Stimulated activated CD8-positive, alpha-beta memory T cell treated with anti-CD3 and anti-CD28 coated beads, Interleukin-4, amount 100 ng/mL, for 48 hours (primary cell): ENCODE measurements at regions not wholly inside any gene's neighbourhood (a gene's known extent, or its start where the extent isn't known, plus 50 kb on each side); places are given as distances from the start of the nearest gene placed in this dataset.
"Not testable (repeated sequence)": the region's sequence is repeated elsewhere in the genome, so short reads cannot be mapped to it uniquely, and the experiment has no call there.

Source experiments
- DNase-seq: peaks from one replicate; pipeline ENCODE4 v3.0.0-alpha.2; 2020

DNA sequence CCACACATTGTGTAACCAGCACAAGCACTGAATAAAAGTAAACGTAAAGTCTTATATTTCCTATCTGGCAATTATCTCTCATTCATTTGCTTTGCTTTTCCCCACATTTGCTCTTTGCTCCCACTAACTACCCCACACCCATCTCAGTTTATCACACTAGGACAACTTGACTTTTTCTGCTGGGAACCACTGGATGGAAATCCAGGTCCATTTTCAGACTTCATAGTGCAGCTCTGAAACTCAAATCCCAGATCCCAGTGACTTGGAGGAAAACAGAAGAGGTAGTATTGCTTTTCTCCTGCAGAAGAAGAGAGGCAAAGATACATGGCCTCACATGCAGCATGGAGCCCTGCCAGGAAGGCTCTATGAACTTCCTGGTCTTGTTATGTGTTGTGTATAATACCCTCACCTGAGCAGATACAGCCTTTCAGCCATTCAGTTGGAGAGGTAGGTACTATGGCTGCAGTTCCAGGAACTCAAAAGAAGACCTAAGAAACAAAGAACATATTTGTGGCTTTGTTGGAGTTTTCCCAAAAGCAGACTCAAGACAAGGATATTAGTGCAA lies 90.0 kb upstream of the NIPBL start:
- DNase-seq, result no peak

DNA sequence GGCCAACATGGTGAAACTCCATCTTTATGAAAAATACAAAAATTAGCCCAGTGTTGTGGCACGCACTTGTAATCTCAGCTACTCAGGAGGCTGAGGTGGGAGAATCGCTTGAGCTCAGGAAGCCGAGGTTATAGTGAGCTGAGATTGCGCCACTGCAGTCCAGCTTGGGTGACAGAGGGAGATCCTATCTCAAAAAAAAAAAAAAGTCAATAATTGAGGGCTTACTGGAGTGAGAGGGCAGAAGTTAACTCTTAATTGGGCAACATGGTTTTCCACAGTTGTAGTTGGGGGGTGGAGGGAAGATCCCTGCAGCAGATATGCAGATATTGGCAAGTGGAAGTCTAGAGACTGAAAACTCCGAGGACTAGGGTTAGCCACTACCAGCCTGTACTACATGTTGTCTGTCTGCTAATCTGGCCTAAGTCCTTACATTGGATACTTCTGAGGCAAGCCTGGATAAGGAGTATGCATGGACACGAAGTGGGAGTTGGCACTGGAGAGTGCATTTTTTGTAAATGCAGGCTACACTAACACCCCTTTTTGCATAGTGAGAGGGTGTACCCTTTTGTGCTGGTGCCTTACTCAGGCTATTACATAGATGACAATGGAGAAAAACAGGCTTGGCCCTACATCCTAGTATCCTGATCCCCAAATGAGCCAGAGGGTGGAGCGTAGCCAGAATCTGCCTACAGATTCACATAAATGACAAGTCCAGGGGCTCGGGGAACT lies 89.0 kb upstream of the NIPBL start:
- no peak for DNase-seq

- no peak for DNase-seq
These were observed 85.7 kb upstream of the NIPBL start for GRCh38 chr5:36790847-36791246.

DNA sequence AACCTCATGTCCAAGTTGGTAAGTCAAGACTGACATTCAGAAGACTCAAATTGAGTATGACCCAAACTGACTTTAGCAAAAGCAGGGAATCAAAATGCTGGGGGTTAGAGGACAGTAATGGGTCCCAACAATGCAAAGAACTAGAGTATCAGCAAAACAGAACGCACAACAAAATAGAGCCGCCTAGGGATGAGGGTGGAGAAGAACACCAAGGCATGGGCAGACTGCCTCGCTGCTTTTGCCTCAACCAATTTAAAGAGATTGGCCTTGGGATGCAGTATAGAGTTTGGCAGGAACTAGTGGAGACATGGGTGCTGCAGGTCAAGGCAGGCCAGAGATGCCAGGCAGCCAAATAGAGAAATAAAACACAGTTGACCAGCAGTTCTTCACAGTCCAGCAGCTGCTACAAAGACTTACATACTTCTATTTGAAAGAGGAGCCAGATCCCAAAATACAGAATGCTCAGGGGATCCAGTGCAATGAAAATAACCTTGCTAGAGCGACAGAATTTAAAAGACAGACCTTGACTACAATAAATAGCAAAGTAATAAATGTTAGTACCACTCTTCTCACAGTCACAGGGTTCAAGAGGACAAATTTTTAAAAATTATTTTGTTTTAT lies 83.9 kb upstream of the NIPBL start:
- DNase-seq, result no peak

DNA sequence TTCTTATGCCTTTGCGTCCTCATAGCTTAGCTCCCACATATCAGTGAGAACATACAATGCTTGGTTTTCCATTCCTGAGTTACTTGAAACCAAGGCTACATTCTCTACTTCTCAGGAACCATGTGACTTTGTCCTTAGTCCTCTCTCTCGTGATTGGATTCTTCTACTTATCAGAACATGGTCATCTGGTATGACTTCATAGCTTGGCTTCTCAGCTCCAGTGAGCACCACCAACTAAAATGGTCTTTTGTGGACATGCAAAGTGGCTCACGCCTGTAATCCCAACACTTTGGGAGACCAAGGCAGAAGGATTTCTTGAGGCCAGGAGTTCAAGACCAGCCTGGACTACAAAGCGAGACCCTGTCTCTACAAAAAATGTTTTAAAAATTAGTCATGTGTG lies 81.2 kb upstream of the NIPBL start:
- no peak for DNase-seq

DNA sequence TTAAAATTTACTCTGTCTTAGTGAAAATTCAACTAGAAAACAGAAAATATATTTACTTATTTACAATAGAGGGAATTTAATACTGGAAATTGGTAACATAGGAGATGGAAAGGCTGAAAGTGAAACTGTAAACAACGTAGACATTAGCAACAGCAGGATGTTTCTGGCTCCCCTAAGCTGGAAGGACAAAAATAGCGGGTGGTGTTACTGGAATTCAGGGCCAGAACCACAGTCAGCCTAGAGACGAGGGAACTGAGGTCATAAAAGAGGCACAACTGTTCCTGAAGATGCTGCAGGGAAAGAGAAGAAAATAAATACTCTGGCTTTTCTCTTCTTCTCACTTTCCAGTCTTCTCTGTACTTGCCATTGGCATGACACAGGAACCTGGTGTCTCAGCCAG lies 80.4 kb upstream of the NIPBL start:
- DNase-seq, result no peak

GRCh38 chr5:36801523-36801922 lies 75.0 kb upstream of the NIPBL start:
- DNase-seq, result no peak

DNA sequence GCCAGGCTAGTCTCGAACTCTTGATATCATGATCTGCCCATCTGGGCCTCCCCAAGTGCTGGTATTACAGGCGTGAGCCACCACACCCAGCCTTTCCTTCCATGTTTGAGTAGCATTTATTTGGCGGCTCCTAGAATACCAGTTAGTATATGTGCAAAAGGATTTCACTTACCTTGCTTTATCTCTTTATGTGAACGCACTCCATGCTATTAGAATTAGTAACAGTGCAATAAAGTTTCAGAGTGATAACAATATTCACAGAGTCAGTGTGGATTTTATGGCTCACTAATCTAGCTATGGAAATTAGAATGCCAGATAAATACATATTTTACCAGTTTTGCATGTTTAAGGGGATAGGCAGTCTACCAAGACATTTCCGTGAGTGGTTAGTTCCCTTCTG lies 74.4 kb upstream of the NIPBL start:
- no peak for DNase-seq

GRCh38 chr5:36813249-36813648 lies 63.3 kb upstream of the NIPBL start:
- DNase-seq, result not testable (repeated sequence)

DNA sequence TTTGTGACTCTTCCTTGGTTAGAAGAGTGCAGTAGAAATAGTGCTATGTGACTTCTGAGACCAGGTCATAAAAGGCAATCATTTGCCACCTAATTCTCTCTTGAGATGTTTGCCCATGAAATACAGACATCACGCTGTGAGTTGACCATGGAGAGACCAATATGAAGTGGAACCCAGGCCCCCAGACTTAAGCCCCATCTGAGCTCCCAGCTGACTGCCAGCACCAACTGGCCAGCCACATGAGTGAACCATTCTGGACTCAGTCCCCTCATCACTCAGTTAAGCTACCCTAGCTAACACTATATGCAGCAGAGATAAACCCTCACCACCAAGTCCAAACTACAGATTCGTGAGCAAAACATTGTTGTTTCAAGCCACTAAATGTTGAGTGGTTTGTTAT lies 60.7 kb upstream of the NIPBL start:
- DNase-seq, result no peak

GRCh38 chr5:36820900-36821299 lies 55.7 kb upstream of the NIPBL start:
- DNase-seq, result no peak

DNA sequence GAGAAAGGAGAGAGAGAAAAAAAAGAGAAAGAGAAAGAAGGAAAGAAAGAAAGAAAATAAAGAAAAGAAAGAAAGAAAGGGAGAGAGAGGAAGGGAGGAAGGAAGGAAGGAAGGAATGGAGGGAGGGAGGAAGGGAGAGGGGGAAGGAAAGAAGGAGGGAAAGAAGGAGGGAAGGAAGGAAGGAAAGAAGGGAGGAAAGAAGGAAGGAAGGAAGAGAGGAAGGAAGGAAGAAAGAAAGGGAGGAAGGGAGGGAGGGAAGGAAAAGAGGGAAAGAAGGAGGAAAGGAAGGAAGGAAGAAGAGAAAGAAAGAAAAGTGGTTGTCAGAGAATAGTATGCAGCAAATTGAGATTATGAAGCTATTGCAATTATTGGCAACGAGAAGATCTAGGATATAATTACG lies 49.9 kb upstream of the NIPBL start:
- no peak for DNase-seq
